ENCODE measurements at regions not wholly inside any gene's neighbourhood (a gene's known extent, or its start where the extent isn't known, plus 50 kb on each side); places are given as distances from the start of the nearest gene placed in this dataset.

DNA sequence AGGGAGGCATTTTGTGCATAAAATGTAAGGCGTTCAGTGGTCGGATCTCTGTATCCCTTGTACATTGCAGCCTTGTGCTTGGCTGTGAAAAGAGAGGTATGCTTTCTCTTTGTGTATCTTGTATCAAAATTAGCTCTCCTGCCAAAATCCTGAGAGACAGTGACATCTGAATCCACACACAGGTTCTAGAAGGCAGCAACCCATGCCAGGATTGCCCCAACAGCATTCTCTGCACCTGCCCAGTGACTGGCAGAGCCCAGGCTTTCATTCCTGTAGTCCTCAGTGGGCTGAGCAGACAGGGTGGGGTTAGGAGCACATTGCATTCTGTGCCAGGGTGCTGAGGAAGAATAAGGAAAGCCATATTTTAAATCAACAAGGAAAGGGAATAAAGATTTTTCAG is 740.3 kb upstream of the RAB6C start:
- no peak for DNase-seq

DNA sequence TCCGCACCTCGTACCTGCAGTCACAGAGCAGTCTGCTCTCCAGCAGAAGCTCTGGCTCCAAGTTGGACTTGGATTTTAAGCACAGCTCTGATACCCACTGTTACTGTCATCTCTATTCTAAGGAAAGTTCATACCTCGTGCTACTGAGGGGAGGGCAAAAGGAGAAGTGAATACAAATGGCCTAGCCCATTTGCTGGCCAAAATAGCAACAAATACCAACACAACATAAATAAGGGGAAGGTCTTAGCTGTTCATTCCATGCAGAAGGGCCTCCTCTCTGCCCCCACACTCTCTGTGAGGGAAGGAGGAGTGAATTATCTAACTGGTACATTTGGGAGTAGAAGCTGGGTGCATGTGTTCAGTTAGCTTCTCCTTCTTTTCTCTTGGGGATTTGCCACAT is 739.4 kb upstream of the RAB6C start:
- DNase-seq = no peak

DNA sequence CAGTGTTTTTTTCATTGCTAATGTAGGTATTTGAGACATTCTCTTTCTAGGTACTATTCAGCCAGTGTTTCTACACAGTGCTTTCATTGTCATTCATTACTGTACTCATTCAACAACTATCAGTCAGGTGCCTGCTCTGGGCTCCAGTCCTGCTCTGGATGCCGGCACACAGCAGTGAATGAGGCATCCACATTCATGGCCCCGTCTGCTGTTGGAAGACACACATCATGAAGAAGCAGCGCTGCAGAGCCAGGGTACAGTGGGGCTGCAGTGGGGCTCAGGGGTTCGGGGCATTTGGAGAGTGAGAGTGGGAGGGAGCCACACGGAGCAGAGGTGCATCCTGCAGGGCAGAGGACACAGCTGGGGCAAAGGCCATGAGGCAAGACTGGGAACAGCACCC is 737.2 kb upstream of the RAB6C start:
- no peak for DNase-seq

DNA sequence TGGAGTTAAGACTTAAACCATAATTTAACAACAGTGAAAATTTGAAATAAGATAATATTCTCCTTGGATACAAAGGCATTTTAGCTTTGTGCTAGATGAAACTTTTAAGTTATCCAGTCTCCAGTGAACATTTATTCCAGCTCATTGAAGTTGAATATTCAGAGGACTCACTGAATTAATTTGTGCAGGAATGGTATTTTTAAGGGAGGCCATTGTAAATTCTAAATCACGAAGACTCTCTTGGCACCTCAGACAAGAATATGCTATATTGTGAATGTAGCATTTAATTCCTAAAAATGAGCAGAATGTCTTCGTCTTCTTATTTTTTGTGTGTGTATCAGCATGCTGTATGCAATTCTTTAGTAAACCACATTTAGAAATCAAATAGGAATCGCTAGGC is 731.7 kb upstream of the RAB6C start:
- no peak for DNase-seq

DNA sequence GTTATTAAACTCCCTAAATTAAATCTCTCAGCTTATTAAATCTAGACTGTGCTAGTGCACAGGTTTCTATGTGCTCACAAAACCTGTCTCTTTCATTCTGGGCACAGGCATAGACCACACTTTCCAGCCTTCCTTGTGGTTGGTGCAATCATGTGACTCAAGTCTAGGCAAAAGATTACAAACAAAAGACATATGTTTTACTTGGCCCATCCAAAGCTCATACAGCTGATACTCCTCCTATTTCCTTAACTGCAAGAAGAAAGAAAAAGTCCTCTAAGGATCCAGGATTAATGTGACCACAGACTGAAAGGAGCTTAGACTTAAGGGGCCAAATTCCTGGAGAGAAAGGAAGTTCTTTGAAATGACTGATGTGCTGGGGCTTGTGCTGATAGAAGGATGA is 731.3 kb upstream of the RAB6C start:
- DNase-seq = no peak

DNA sequence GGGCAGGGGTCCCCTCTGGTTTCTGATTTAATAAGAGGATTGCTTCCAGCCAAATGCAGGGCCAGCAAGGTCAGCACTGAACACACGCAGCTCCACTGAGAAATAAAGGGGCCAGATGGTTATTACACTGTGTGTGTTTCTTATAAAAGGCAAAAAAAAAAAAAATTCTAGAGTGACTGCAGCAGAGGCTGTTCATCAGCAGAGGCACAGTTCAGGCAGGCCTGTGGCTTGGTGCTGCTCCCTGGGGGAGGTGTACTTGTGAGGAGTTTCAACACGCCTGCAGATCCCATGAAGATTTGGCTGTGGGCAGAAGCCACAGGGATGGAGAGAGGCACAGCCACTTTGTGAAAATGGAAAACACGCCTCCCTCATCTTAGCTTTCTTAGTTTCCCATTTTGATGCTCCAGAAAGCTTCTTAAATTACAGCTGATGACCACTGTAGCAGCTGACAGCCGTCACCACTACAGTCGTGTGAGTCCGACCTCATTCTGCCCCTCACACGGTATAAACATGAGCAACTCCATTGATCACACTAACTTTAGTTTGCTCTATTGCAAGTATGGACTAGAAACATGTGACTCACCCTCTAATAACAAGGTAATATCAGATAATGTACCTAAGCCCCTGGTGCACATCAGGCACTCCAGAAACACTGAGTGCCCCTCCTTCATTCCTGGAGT is 726.5 kb upstream of the RAB6C start:
- no peak for DNase-seq

DNA sequence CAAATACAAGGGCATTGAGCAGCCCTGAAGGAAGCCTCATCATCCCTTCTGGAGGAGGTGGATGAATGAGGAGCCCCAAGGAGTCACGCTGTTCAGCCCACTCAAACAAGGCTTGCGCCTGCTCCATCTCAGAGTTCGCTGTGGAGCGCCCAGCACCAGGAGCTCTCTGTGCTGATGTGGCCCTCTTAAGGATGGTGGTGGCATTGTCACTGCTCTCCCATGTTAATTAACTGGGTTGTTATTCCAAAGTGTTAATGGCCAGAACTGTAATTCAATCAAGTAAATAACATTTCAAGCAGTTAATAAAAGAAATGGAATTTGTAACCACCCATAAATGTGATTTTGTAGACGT is 726.0 kb upstream of the RAB6C start:
- DNase-seq = no peak

DNA sequence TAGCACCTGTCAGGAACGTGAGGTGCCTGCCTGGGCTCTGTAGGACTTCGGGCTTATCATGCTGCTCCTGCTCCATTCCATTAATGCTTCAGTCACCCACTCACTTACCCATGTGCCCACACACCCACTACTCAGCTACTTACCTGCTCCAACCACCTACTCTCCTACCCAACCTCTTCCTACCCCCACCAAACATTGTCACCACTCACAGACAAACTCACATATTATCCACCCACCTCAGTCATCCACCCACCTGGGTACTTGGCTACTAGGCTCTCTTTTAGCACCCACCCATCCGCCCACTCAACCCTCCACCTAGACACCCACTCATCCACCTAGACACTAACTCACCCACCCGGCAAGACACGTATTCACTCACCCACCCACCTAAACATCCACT is 724.7 kb upstream of the RAB6C start:
- DNase-seq = no peak

DNA sequence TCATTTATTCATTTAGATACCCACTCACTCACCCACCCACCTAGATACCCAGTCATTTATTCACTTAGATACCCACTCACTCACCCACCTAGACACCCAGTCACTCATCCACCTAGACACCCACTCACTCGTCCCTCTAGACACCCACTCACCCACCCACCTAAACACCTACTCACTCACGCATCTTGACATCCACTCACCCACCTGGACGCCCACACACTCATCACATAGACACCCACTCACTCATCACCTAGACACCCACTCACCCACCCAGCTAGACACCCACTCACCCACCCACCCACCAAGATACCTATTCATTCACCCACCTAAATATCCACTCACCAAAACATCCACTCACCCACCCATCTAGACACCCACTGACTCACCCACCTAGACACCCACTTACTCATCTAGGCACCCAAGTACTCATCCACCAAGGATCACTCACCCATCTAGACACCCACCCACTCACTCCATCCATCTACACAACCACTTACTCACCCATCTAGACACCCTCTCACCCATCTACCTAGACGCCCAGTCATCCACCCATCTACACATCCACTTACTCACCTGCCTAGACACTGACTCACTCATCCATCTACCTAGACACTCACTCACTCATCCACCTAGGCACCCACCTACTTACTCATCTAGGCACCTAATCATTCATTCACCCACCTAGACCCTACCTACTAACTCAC is 723.7 kb upstream of the RAB6C start:
- no peak for DNase-seq

DNA sequence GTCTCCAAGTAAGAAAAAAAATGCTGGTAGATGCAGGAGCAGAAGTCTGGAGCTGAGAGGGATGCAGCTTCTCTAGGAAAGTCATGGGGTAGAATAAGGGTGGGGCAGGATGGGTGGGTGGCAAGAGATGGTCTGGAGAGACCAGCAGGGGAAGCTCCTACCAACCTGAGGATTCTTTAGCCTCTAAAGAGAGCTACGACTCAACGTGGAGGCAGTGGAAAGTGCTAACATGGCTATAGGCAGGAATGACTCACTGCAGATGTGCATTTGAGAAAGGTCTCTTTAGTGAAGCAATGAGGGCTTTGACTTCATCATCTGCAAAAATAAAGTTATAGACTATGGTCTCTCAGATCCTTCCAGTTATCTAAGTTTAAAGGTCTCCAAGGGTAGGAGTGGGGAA is 722.8 kb upstream of the RAB6C start:
- DNase-seq = no peak

DNA sequence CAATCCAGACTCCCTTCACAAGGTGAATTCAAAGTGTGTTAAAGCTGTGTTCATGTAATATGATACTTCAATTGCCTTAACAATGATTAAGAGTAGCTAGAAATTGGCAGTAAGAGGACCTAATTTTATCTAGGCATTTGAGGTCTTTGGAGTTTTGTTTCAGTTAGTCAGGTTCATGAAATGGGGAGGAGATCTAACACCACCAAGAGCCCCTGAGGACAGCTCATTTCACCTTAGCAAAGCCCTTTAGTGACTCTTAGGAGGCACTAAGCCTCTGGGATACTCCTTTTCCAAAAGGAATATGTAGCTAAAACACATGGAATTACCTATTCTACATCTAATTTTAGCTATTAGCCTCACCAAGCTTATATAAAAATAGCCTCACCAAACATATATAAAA is 716.5 kb upstream of the RAB6C start:
- DNase-seq = no peak

DNA sequence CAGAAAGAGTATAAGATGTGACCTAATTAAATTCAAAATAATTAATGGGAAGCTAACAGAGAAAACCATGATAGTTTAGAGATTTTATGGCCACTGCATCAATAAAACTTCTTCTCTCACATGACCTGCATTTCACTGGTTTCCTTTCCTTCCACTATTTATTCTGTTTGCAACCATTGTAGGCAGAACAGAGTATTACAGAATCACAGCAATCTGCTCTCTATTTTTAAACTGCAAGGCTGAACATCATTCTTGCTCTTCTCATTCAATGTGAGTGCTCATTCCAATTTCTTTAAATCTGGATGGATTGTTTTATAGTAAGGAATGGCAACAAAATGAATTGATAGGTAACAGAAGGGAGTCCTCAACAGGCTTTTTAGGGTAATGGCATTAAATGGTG is 715.5 kb upstream of the RAB6C start:
- DNase-seq = no peak

DNA sequence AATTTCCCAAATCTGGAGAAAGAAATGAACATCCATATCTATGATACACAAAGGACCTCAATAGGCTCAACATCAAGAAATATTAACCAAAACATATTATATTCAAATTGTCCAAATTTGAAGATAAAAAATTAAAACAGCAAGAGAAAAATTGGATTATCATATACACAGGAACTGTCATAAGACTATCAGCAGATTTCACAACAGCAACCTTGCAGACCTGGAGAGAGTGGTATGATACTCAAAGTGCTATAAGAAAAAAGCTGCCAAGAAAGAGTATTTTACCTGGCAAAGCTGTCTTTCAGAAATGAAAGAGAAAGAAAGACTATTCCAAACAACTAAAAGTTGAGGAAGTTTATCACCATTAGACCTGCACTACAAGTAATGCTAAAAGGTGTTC is 711.9 kb upstream of the RAB6C start:
- DNase-seq = no peak

DNA sequence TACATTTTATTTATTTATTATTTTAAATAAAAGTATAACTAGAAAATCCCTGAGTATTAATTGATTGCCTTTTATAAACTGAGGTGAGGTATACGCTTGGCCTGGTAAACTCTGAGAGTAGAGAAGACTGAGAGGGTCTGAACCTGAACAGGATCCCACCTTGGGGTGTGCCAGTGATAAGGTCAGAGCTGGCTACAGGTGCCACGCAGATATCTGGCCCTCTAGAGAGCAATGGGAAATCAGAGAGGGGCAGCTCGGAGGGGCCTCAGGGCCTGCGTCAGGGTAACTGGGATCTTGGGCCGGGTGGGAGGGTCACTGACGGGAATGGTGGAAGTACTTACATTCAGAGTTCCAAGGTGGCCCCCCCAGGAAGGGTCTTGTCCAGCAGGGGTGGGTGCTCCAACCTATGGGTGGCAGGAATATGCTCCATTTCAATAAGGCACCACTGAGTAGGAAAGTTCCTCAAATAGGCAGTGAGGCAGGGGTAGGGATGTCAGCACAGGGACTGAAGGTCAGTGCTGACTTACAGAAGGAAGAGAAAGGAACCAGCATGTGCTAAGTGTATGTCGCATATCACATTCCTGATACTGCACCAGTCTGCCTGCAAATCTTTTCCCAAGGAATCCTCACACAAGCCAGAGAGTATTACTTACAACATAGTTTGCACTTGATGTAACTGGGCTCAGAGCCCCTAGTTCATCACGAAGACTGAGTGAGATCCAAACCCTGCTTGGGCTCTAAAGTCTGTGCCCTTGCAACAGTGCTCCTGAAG is 706.0 kb upstream of the RAB6C start:
- DNase-seq = no peak

DNA sequence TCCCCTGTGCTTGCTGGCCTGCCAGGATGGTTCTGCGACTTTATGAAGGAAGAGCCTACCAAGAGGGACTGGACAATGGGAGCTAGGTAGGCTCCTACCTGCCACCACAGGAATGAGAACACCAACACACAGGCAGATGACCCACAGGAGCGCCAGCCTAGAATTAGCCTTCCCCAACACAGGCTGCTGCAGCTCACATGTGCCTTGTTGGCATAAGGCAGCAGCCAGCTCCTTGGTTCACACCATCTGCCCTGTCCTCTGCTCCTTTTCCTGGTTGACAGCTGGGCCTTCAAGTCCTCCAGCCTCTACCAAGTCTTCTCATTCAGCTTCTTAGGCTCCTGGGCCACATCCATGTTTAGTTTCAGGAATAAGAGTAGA is 705.4 kb upstream of the RAB6C start:
- DNase-seq = no peak

DNA sequence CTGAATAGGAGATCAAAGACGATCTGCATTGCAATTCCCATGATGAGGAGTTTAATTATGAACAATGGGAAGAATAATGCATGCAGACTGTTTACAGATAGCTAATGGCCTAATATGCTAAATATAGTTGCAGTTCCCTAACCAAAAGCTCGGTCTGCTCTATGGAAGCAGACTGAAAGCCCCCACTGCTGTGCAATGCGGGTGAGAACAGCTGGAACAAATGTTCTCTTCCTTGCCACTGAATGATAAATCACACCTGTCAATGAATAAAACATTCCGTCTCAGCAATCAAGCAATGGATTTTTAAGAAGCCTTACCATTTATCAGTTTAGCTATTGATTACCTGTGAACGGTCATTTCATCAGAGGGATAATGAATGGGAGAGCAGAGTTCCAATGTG is 704.5 kb upstream of the RAB6C start:
- no peak for DNase-seq

DNA sequence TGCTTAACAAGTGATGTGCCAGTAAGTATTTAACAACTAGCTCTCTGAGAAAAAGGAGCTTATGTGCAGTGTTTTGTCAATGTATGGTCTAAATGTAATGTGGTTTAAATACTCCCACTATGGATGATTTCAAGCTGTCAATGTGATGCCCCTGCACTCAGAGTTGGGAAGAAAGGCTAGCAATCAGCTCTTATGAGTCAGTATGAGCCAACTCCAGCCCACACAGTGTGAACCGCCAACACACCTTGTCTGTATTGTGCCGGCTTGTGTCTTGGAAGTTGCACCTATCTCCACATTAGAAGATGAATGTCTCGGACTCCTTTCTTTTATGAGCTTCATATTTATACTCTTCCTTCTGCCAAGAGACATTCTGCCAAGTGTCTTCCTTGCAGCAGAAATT is 703.8 kb upstream of the RAB6C start:
- DNase-seq = no peak

DNA sequence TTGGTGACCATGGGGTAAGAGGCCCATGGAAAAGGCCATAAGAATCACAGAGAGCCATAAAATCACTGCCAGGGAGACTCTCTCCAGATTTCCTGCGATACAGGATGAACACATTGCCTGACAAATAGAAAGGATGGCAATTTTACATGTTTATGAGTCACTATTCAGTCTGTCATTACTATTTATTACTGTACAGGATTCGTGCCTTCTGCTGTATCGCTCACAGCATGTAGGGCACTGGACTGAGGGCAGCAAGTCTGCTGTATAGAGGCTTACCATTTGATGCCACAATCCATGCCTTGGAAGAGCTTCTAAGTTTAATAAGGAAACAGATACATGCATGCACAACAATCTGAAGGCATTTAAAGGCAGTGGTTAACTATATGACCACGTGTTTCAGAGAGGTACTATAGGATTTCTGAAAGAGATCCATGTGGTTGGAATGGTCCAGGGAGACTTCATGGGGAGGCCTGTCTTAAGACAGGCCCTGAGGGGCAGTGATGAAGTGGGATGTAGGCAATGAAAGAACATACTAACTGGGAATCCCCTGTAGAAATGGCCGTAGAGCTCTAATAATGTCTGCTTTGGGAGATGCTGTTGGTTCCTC is 702.4 kb upstream of the RAB6C start:
- no peak for DNase-seq

DNA sequence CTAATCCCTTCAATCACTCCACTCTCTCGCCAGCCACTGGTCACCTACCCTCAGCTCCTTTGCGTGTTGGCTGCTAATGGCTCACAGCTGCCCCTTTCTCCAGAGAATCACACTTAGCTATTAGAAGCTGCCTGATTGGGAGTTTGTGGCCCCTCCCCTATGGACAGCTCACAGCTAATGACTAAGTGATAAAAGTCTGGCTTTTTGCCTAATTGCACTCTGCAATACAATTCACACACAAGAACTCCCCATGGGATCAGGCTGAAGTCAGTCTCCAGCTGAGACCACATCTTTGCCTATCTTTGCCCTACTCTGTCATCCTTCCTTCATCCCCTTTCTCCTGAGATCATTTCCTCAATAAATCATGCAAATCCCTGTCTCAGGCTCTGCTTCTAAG is 701.9 kb upstream of the RAB6C start:
- no peak for DNase-seq

DNA sequence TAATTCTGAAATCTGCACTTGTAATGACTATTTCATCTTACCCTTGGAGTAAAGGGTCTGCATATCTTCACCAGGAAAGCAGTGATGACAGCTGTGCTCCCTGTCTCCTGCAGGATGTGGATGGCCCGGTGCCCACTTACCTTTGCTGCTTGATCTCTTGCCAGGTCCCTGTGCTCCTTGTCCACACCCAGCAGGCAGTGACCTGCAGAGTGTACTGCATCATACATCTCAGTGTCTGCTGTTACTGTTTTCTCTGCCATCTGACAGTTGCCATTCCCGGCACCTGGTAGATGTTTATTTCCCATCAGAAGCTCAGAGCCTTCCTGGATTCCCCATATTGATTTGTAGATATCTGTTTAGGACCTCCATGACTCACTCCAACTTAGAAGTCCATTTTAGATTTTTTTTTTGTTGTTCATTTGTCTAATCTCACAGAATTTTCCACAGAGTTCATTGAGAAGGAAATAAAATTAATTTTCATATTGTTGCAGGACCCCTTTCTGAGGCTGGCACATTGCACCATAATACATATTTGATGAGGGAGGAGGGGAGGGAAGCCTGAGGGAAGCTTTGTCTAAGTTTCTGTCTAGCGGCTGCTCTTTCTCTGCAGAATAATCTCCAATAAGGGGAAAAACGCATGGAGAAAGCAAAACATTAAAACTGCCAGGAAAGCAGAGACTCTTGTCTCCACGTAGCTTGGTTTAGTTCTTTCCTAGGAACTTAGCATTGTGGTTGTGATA is 697.5 kb upstream of the RAB6C start:
- DNase-seq = no peak

DNA sequence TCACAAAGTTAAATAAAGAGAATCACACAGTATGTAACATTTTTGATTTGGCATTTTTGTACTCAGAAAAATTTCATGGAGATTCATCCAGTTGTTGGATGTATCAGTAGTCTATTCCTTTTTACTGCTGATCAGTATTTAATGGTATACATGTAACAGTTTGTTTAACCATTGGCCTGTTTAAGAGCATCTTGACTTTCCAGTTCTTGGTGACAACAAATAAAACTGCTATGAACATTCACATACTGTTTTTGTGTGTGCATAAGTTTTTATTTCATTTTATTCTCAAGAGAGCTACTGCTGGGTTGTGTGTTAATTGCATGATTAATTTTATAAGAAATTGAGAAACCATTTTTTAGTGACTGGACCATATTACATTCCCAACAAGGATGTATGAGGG is 694.5 kb upstream of the RAB6C start:
- DNase-seq = no peak

DNA sequence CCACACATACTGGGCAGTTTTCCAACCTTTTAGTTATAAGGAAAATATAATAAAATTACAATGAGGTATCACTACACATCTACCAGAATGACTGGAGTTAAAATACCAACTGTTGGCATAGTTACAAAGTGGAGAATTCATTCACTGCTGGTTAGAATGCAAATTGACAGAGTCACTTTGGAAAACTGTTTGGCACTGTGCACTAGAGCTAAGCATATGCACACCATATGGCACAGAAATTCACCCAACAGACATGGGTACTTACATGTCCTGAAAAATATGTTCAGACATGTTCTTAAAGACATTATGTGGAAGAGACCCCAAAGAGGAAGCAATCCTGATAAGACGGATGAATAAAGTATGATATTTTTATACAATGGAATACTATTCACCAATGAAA is 686.1 kb upstream of the RAB6C start:
- no peak for DNase-seq

DNA sequence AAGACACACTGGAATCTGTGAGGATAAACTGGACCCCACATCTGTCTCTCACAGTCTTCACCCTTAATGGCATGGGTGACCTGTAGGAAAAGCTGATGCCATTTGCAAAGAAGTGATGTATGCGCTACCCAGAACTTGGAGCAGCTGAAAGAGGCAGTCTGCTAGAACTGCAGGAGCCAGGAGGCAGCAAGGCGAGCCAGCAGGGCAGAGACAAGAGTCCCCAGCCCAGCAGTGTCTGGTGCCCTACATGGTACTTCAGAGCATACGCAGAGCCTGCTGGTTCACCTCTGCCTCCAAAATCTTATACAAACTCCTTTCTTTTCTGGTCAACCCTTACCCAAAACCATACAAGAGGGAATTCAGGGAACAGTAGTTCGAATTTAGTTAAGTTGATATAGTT is 683.1 kb upstream of the RAB6C start:
- DNase-seq = no peak
